OCI-LY3 (cell line): ENCODE measurements at regions not wholly inside any gene's neighbourhood (a gene's known extent, or its start where the extent isn't known, plus 50 kb on each side); places are given as distances from the start of the nearest gene placed in this dataset.

Experiments used
- H2AFZ ChIP-seq: fragments of 200-600, 300-600 bp; shearing (Covaris generic); 2 replicates; pipeline ENCODE4 v1.6.0; 2014; ENCODE audit warnings: antibody characterized with exemption, low read depth, low read length
- H3K27ac ChIP-seq: fragments of 200-600, 300-600 bp; sonication (generic); 2 replicates; pipeline ENCODE4 v1.5.1; 2014; ENCODE audit warnings: mild to moderate bottlenecking, low read length, moderate library complexity, mixed read lengths
- H3K27me3 ChIP-seq: fragments of 200-600, 300-600 bp; sonication (generic); 2 replicates; pipeline ENCODE4 v1.6.1; 2014; ENCODE audit warnings: low read depth, low read length, mixed read lengths
- H3K36me3 ChIP-seq: fragments of 200-600, 300-600 bp; sonication (generic); replicated peaks from 2 replicates; pipeline ENCODE3; 2014; ENCODE audit warnings: low read depth, low read length, mixed read lengths
- H3K4me1 ChIP-seq: fragments of 300-600, 200-600 bp; sonication (generic); 2 replicates; pipeline ENCODE4 v1.6.1; 2014; ENCODE audit warnings: low read length, mixed read lengths
- H3K4me2 ChIP-seq: fragments of 200-600, 300-600 bp; sonication (generic); 2 replicates; pipeline ENCODE4 v1.6.1; 2014; ENCODE audit warnings: low read length, mixed read lengths
- H3K4me3 ChIP-seq: fragments of 300-600, 200-600 bp; sonication (generic); 2 replicates; pipeline ENCODE4 v1.5.1; 2014; ENCODE audit warnings: antibody characterized with exemption, mild to moderate bottlenecking, low read length, moderate library complexity
- H3K79me2 ChIP-seq: fragments of 300-600, 200-600 bp; shearing (Covaris generic); 2 replicates; pipeline ENCODE4 v1.6.1; 2014; ENCODE audit warnings: mild to moderate bottlenecking, low read length, mixed read lengths
- H3K9ac ChIP-seq: fragments of 300-600, 200-600 bp; shearing (Covaris generic); 2 replicates; pipeline ENCODE4 v1.6.0; 2014; ENCODE audit warnings: mild to moderate bottlenecking, low read length, moderate library complexity
- H3K9me3 ChIP-seq: fragments of 200-600, 300-600 bp; shearing (Covaris generic); 2 replicates; pipeline ENCODE4 v1.6.1; 2014; ENCODE audit warnings: low read length, mixed read lengths; ENCODE audit not compliant: insufficient read depth
- H4K20me1 ChIP-seq: fragments of 200-600, 300-600 bp; sonication (generic); 2 replicates; pipeline ENCODE4 v1.6.1; 2016; ENCODE audit warnings: low read length, mixed read lengths; ENCODE audit not compliant: insufficient read depth
- EZH2phosphoT487 ChIP-seq: fragments of 200-600 bp; shearing (Covaris generic); IDR thresholded peaks from 2 replicates; pipeline ENCODE4 v1.6.1; 2018; ENCODE audit warnings: antibody characterized with exemption, mixed run types, low read depth
- TF ChIP-seq, protein P1 (sequence below): fragments of 200-600, 300-600 bp; sonication (generic); IDR thresholded peaks from 2 replicates; pipeline ENCODE4 v1.5.1; 2014; ENCODE audit warnings: antibody characterized with exemption, low read length, low read depth

DNA sequence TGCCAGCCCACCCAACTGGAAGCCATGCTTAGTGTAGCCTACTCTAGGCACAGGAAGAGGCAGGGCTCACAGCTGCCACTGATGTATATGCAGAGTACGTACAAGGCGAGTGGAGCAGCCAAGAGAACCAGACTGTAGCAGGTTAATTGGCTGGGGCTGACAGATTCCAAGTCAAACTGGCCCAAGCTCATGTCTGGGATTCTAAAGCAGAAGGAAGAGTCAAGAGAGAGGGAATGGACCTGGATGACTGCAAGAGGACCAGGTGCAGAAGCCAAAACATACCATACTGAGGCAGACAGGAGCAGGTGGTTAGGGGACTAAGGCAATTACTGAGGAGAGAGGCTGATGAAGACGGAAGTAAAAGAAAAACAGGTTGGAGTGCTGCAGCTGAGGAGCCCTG, 51.3 kb upstream of the LRRN2 start:
- TF ChIP-seq EZH2phosphoT487 = no peak
- TF ChIP-seq, protein P1, sequence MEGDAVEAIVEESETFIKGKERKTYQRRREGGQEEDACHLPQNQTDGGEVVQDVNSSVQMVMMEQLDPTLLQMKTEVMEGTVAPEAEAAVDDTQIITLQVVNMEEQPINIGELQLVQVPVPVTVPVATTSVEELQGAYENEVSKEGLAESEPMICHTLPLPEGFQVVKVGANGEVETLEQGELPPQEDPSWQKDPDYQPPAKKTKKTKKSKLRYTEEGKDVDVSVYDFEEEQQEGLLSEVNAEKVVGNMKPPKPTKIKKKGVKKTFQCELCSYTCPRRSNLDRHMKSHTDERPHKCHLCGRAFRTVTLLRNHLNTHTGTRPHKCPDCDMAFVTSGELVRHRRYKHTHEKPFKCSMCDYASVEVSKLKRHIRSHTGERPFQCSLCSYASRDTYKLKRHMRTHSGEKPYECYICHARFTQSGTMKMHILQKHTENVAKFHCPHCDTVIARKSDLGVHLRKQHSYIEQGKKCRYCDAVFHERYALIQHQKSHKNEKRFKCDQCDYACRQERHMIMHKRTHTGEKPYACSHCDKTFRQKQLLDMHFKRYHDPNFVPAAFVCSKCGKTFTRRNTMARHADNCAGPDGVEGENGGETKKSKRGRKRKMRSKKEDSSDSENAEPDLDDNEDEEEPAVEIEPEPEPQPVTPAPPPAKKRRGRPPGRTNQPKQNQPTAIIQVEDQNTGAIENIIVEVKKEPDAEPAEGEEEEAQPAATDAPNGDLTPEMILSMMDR = no peak
- H3K36me3 ChIP-seq = no peaks in the 10 kb centered on the region
- peaks cover 9% of the 10 kb centered on the region; the same call in 1 of the 2 replicates for H3K9me3 ChIP-seq
- peaks cover 68% of the 10 kb centered on the region for H3K27me3 ChIP-seq
- no peak overlapping the region for H3K9ac ChIP-seq
- no peaks in the 10 kb centered on the region for H3K79me2 ChIP-seq
- no peaks in the 10 kb centered on the region for H3K4me1 ChIP-seq
- H3K4me2 ChIP-seq = no peak overlapping the region
- H3K4me3 ChIP-seq = no peak overlapping the region
- H4K20me1 ChIP-seq = no peaks in the 10 kb centered on the region
- H2AFZ ChIP-seq = no peak overlapping the region
- no peak overlapping the region for H3K27ac ChIP-seq

DNA sequence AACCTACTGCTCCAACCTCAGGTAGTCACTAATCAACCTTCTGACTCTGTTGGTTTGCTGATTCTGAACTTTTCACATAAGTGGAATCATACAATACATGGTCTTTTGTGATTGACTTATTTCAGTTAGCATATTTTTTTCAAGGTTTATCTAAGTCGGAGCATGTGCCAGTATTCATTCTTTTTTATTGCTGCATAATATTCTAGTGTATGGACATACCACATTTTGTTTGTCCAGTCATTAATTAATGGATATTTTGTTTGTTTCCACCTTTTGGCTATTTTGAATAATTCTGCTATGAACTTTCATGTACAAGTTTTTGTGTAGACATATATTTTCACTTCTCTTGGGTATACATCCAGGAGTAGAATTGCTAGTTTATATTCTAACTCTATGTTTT, 53.0 kb upstream of the LRRN2 start:
- Histone ChIP-seq H3K9ac (no peak overlapping the region), H3K27me3 (peaks cover 77% of the 10 kb centered on the region), H4K20me1 (no peaks in the 10 kb centered on the region), H3K27ac (no peak overlapping the region), H3K9me3 (peaks cover 9% of the 10 kb centered on the region; the same call in 1 of the 2 replicates), H2AFZ (no peak overlapping the region), H3K4me2 (no peak overlapping the region), H3K4me1 (no peaks in the 10 kb centered on the region), H3K36me3 (no peaks in the 10 kb centered on the region), H3K79me2 (no peaks in the 10 kb centered on the region), H3K4me3 (no peak overlapping the region)
- TF ChIP-seq, protein P1 = no peak
- TF ChIP-seq EZH2phosphoT487 = no peak

DNA sequence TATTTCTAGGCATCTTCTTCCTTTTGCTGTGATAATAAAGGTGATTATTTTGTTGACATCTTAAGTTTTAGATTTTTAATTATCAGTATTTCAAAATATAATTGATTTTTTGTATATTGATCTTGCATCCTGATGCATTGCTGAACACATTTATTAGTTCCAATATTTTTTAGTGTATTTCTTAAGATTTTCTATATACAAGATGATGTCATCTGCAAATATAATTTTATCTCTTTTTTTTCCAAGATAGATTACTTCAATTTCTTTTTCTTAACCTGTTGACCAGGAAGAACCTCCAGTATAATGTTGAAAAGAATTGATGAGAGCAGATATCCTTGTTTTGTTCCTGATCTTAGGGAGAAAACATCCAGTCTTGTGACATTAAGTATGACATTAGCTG, 54.8 kb upstream of the LRRN2 start:
- no peak overlapping the region for H3K9ac ChIP-seq
- no peaks in the 10 kb centered on the region for H4K20me1 ChIP-seq
- no peak overlapping the region for H3K4me2 ChIP-seq
- no peaks in the 10 kb centered on the region for H3K79me2 ChIP-seq
- no peaks in the 10 kb centered on the region for H3K4me1 ChIP-seq
- no peaks in the 10 kb centered on the region for H3K36me3 ChIP-seq
- H3K4me3 ChIP-seq = no peak overlapping the region
- no peak for TF ChIP-seq EZH2phosphoT487
- TF ChIP-seq, protein P1 = no peak
- H3K27ac ChIP-seq = no peak overlapping the region
- H3K27me3 ChIP-seq = peaks cover 77% of the 10 kb centered on the region
- peaks cover 9% of the 10 kb centered on the region; the same call in 1 of the 2 replicates for H3K9me3 ChIP-seq
- H2AFZ ChIP-seq = no peak overlapping the region

DNA sequence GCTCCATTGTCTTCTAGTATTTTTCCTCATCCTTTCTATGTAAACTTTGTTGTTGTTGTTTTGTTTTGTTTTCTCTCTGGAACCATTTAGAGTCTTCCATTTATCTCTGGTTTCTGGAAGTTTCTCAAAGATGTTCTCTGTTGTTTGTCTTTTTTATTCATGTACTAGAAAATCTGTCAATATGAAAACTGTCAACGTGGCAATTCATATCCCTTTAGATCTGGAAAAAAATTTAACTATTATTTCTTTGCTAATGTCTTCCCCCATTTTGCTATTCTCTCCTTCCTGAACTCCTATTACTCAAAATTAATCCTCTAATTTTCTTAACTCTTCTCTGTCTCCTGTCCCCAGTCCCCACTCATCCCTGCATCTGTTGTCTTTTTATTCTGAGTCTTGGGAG, 55.9 kb upstream of the LRRN2 start:
- no peak overlapping the region for H3K27ac ChIP-seq
- TF ChIP-seq, protein P1 = no peak
- TF ChIP-seq EZH2phosphoT487 = no peak
- peaks cover 69% of the 10 kb centered on the region for H3K27me3 ChIP-seq
- H4K20me1 ChIP-seq = no peaks in the 10 kb centered on the region
- H3K36me3 ChIP-seq = no peaks in the 10 kb centered on the region
- no peak overlapping the region for H2AFZ ChIP-seq
- no peak overlapping the region for H3K4me3 ChIP-seq
- peaks cover 9% of the 10 kb centered on the region; the same call in 1 of the 2 replicates for H3K9me3 ChIP-seq
- no peaks in the 10 kb centered on the region for H3K79me2 ChIP-seq
- no peak overlapping the region for H3K4me2 ChIP-seq
- H3K9ac ChIP-seq = no peak overlapping the region
- H3K4me1 ChIP-seq = no peaks in the 10 kb centered on the region
